ENCODE measurements at regions not wholly inside any gene's neighbourhood (a gene's known extent, or its start where the extent isn't known, plus 50 kb on each side); places are given as distances from the start of the nearest gene placed in this dataset.
"Not testable (repeated sequence)": the region's sequence is repeated elsewhere in the genome, so short reads cannot be mapped to it uniquely, and the experiment has no call there.

- H3K27ac Mint-ChIP-seq (ENCODE audit: unreplicated experiment): no peak overlapping the region
- TF ChIP-seq CTCF (IDR thresholded peaks at IDR 0.05; ENCODE audit: unreplicated experiment): no peak
- no peaks in the 10 kb centered on the region for H3K36me3 Mint-ChIP-seq (ENCODE audit: insufficient read depth, unreplicated experiment)
- CTCF ChIA-PET: no interaction called here
- peaks cover 77% of the 10 kb centered on the region for H3K27me3 Mint-ChIP-seq (ENCODE audit: unreplicated experiment)
- no peaks in the 10 kb centered on the region for H3K4me1 Mint-ChIP-seq (ENCODE audit: low read depth, unreplicated experiment)
- no peak overlapping the region for H3K4me3 Mint-ChIP-seq (ENCODE audit: low read depth, unreplicated experiment)
- DNase-seq: no peak
- intact Hi-C loops (cut with micrococcal nuclease; ENCODE audit: unreplicated experiment): no loop called here
- BruUV-seq (replicated peaks): no TSS peak
- no peaks in the 10 kb centered on the region for H3K9me3 Mint-ChIP-seq (ENCODE audit: low read depth, unreplicated experiment)
Observed at GRCh38 chr1:37372711-37373110, 101.7 kb upstream of the ZC3H12A start.

- H3K9me3 Mint-ChIP-seq (ENCODE audit: low read depth, unreplicated experiment): peaks cover 4% of the 10 kb centered on the region
- peaks cover 77% of the 10 kb centered on the region for H3K27me3 Mint-ChIP-seq (ENCODE audit: unreplicated experiment)
- H3K36me3 Mint-ChIP-seq (ENCODE audit: insufficient read depth, unreplicated experiment): no peaks in the 10 kb centered on the region
- CTCF ChIA-PET: no interaction called here
- H3K27ac Mint-ChIP-seq (ENCODE audit: unreplicated experiment): no peak overlapping the region
- intact Hi-C loops (cut with micrococcal nuclease; ENCODE audit: unreplicated experiment): no loop called here
- no peak for DNase-seq
- no peak overlapping the region for H3K4me3 Mint-ChIP-seq (ENCODE audit: low read depth, unreplicated experiment)
- no peaks in the 10 kb centered on the region for H3K4me1 Mint-ChIP-seq (ENCODE audit: low read depth, unreplicated experiment)
- TF ChIP-seq CTCF (IDR thresholded peaks at IDR 0.05; ENCODE audit: unreplicated experiment): no peak
- BruUV-seq (replicated peaks): no TSS peak
Observed at GRCh38 chr1:37373413-37373812, 101.0 kb upstream of the ZC3H12A start.

- H3K4me3 Mint-ChIP-seq (ENCODE audit: low read depth, unreplicated experiment); H3K27ac Mint-ChIP-seq (ENCODE audit: unreplicated experiment); H3K4me1 Mint-ChIP-seq (ENCODE audit: low read depth, unreplicated experiment); DNase-seq; BruUV-seq (replicated peaks); H3K36me3 Mint-ChIP-seq (ENCODE audit: insufficient read depth, unreplicated experiment); H3K9me3 Mint-ChIP-seq (ENCODE audit: low read depth, unreplicated experiment); intact Hi-C loops (cut with micrococcal nuclease; ENCODE audit: unreplicated experiment): not testable (repeated sequence)
- CTCF ChIA-PET: interaction anchor here (0.6 kb wide), 1 partner anchor 442 kb away, joined by 3 read pairs; no protein-coding TSS in a partner anchor
- H3K27me3 Mint-ChIP-seq (ENCODE audit: unreplicated experiment): peaks cover 69% of the 10 kb centered on the region
Observed at GRCh38 chr1:37380546-37380945, 93.8 kb upstream of the ZC3H12A start.

GRCh38 chr1:37387854-37388253, 86.5 kb upstream of the ZC3H12A start:
- H3K27me3 Mint-ChIP-seq (ENCODE audit: unreplicated experiment): peaks cover 74% of the 10 kb centered on the region
- no peak for DNase-seq
- no peaks in the 10 kb centered on the region for H3K4me1 Mint-ChIP-seq (ENCODE audit: low read depth, unreplicated experiment)
- no TSS peak for BruUV-seq (replicated peaks)
- no peaks in the 10 kb centered on the region for H3K9me3 Mint-ChIP-seq (ENCODE audit: low read depth, unreplicated experiment)
- CTCF ChIA-PET: no interaction called here
- TF ChIP-seq CTCF (IDR thresholded peaks at IDR 0.05; ENCODE audit: unreplicated experiment): no peak
- intact Hi-C loops (cut with micrococcal nuclease; ENCODE audit: unreplicated experiment): no loop called here
- H3K4me3 Mint-ChIP-seq (ENCODE audit: low read depth, unreplicated experiment): no peak overlapping the region
- H3K36me3 Mint-ChIP-seq (ENCODE audit: insufficient read depth, unreplicated experiment): no peaks in the 10 kb centered on the region
- H3K27ac Mint-ChIP-seq (ENCODE audit: unreplicated experiment): no peak overlapping the region

DNA sequence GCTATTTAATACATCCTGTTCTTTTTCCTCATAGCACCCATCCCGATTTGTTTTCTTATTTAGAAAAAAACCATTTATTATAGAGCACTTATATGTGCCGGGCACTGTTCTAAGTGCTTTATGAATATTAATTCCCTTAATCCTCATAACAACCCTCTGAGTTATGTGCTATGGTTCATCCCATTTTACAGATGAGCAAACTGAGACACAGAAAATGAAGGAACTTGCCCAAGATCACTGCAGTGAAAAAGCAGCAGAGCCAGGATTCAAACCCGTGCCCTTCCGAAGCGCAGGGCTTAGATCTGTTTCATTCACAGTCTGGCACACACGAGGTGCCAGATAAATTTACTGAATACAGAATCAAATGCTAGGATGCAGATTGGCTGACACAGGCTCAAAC, 85.1 kb upstream of the ZC3H12A start:
- intact Hi-C loops (cut with micrococcal nuclease; ENCODE audit: unreplicated experiment): no loop called here
- peaks cover 62% of the 10 kb centered on the region for H3K27me3 Mint-ChIP-seq (ENCODE audit: unreplicated experiment)
- H3K36me3 Mint-ChIP-seq (ENCODE audit: insufficient read depth, unreplicated experiment): no peaks in the 10 kb centered on the region
- TF ChIP-seq CTCF (IDR thresholded peaks at IDR 0.05; ENCODE audit: unreplicated experiment): no peak
- H3K27ac Mint-ChIP-seq (ENCODE audit: unreplicated experiment): no peak overlapping the region
- H3K4me3 Mint-ChIP-seq (ENCODE audit: low read depth, unreplicated experiment): no peak overlapping the region
- BruUV-seq (replicated peaks): no TSS peak
- CTCF ChIA-PET: no interaction called here
- no peak for DNase-seq
- H3K9me3 Mint-ChIP-seq (ENCODE audit: low read depth, unreplicated experiment): no peaks in the 10 kb centered on the region
- no peaks in the 10 kb centered on the region for H3K4me1 Mint-ChIP-seq (ENCODE audit: low read depth, unreplicated experiment)
